H54 (cell line): ENCODE measurements at regions not wholly inside any gene's neighbourhood (a gene's known extent, or its start where the extent isn't known, plus 50 kb on each side); places are given as distances from the start of the nearest gene placed in this dataset.

Experiments used
- DNase-seq: peaks from one replicate; pipeline ENCODE4 v3.0.0; 2011; ENCODE audit warnings: low spot score, mixed read lengths; ENCODE audit not compliant: insufficient read length
- FAIRE-seq: peaks from 3 replicates; lab custom pipeline; 2011; peaks lifted over from hg19 to GRCh38; lab: Jason Lieb, UNC
- POLR2A ChIP-seq: IDR thresholded peaks from 2 replicates; pipeline ENCODE4 v1.6.1; 2011; ENCODE audit warnings: low read depth, mild to moderate bottlenecking, low read length

DNA sequence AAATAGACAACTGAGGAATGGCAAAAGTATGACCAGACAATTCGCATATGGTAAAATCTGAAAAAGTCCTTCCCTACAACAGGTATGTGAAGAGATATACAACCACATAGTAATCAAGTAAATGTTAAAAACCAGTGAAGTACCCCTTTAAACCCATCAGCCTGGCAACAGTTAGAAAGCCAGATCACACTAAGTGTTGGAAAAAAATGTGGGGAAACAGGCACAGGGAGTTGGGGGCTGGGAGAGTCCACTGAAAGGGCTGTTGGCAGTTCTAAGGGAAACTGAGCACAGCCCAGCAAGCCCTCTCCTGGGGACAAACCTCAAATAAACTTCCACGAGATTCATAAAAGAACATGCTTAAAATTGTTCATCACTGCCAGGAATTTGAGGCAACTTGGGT lies 242.1 kb downstream of the BUD13 start:
- no peak for FAIRE-seq
- TF ChIP-seq POLR2A = no peak
- no peak for DNase-seq

DNA sequence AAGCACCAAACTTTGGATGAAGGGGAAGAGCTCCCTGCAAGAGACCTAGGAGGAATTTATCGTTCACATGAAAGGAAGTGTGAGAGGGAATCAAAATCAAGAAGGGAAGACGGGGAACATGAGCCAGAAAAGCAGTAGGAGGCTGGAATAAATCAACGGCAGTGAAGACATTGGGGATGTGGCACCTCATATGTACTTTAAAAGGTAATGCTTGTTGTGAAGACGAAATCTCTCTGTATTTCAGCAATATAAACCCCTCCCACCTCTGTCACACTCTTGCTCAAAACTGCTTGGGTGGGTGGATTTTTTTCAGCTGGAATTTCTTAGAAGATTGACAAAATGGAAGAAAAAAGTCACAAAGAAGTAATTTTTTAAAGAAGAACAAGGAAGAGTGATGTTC lies 243.5 kb downstream of the BUD13 start:
- FAIRE-seq (no peak), DNase-seq (no peak)
- no peak for TF ChIP-seq POLR2A

DNA sequence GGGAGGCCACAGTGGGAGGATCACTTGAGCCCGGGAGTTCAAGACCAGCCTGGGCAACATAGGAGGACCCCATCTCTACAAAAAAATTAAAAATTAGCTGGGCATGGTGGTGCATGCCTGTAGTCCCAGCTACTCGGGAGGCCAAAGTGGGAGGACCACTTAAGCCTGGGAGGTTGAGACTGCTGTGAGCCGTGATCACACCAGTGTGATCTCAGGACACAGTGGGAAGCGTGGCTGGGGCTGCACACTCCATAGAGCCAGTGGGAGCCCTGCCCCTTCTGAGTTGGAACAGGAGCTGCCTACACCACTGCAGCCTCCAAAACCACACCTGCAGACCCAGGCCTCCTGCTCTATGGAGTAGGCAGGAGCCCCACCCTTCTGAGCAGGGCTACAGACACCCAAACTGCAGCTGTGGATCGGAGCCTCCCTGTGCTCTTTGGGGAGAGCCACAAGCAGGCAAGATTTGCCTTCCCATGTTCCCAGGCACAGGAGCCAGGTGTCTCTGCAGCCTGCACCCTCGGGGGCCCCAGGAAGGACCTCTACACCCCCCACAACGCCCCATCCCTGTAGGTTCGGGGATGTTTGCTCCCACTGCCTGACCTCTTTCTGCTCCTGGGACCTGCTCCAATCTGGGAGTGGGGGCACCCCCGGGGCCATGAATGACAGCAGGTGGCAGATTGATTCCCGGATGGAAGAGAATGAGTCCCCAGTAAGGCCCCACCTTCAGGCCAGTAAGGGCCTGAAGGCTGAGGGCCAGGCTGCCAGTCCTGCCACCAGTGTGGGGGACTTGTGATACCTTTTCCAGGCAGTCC lies 245.4 kb downstream of the BUD13 start:
- DNase-seq = no peak
- no peak for FAIRE-seq
- TF ChIP-seq POLR2A = no peak

DNA sequence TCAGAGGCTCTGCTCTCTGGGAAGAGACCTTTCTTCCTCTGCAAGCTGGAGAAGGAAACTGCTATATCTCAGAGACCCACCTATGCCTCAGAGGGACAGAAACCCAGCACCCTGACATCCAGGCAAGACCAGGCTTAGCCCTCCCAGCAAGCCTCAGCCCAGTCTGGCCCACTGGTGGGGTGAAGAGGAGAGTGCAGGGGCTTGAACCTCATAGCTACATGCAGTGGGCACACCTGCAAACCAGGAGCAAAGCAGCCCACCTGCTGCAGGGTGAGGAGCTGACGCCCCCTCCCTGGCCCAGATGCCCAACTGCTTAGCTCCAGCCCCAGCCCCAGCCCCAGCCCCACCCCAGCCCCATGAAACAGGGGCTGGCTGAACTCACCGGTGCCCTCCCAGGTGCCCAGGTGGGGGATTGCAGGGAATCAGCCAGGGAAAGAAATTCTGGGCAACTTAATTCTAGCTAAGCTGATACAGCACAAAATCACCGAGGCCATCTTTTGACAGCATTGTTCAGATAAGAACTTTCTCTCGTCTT lies 246.8 kb downstream of the BUD13 start:
- no peak for DNase-seq
- FAIRE-seq = no peak
- no peak for TF ChIP-seq POLR2A

DNA sequence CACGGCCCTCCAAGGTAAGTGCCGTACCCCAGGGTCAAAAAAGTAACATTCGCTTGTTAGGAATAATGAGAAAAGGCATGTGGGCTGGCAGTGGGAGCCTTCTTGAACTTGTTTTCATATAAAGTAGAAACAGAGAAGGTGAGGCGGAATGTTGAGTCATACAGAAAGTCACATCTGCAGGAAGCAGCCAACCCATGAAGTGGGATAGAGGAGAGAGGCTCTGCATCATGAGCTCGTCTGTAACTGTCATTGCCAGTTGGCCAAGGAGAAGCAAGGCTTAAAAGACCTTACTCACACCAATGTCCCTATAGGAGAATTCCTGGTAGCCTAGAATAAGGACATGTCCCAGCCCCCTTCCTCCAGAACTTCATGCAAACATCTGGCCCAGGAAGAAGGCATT lies 253.3 kb downstream of the BUD13 start:
- TF ChIP-seq POLR2A = no peak
- no peak for FAIRE-seq
- DNase-seq = no peak

DNA sequence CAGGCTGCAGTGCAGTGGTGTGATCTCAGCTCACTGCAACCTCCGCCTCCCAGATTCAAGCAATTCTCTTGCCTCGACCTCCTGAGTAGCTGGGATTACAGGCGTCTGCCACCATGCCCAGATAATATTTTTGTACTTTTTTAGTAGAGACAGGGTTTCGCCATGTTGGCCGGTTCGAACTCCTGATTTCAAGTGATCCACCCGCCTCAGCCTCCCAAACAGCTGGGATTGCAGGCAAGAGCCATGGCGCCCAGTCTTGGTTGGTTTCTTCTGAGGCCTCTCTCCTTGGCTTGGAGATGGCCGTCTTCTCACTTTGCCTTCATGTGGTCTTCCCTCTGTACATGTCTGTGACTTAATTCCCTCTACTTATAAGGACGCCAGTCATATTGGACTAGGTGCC lies 254.6 kb downstream of the BUD13 start:
- TF ChIP-seq POLR2A = no peak
- no peak for FAIRE-seq
- no peak for DNase-seq

DNA sequence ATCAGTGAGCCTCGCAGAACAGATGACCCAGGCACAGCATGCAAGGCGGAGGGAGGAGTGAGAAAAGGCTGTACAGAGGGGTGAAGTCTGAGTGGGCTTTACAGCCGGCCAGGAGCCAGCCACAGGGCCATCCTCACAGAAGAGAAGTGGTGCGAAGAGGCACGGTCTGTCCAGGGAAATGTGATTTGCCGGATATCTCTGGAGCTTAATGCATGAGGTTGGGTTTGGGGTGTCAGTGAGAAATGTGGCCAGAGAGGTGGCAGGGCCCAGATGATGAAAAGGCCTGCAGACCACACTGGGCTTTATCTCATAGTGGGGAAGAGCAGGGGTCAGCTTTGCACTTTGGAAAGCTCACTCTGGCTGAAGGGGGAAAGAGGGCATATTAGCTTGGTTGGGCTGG lies 255.2 kb downstream of the BUD13 start:
- FAIRE-seq (no peak), DNase-seq (no peak)
- no peak for TF ChIP-seq POLR2A

DNA sequence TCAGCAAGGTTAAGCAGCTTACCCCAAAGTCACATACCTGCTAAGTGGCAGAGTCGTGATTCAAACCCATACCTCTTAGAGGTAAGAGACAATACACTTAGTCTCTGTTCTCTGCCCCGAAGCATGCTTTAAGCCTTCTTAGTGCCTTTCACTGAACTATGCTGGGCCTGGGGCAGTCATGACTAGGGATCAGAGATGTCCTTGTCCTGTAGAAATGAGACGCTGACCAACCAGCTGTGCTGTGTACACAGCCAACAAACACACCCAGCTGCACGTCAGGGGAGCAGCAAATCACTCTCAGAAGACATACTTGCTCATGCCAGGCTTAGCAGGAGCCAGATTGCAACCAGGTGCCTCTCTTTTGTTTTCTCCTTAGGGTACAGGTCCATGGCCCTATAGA lies 255.7 kb downstream of the BUD13 start:
- no peak for TF ChIP-seq POLR2A
- FAIRE-seq = no peak
- no peak for DNase-seq

DNA sequence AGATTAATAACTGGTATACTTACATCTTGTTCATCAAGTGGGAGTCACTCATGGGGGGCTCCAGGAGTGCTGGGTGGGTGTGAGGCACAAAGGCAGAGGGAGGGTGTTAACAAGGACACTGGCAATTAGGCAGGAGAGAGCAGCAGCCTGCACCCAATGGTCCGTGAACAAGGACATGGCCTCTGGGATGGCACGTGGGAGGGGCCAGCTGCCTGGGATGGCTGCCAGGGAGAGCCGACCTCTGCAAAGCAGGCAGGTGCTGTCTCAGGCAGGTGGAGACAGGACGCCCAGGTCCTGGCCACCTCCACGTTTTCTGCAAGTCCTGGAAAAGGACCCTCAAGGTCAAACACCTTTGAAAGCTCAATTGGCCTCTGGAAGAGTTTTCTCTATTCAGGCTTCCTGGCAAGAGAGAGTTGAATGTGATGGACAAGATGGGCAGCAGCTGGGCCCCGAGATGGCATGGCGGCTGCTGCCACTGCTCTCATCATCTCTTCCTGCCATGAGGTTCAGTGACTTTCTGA lies 257.1 kb downstream of the BUD13 start:
- FAIRE-seq = no peak
- TF ChIP-seq POLR2A = no peak
- no peak for DNase-seq

DNA sequence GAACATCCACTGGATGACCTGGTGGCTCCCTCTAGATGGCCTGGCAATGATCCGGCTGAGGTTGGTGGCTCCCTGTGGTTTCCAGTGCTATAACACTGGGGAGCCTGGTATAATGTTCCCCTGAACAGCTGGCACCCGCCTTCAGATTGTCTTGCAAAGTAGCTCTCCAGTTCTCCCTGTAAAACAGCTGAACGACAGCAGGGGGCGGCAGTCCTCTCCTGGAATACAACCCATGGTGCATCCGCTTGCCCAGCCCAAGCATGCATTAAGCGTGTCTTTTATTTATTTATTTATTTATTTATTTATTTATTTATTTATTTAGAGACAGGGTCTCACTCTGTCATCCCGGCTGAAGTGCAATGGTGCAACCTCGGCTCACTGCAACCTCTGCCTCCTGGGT lies 258.9 kb downstream of the BUD13 start:
- DNase-seq = no peak
- FAIRE-seq = no peak
- TF ChIP-seq POLR2A = no peak

DNA sequence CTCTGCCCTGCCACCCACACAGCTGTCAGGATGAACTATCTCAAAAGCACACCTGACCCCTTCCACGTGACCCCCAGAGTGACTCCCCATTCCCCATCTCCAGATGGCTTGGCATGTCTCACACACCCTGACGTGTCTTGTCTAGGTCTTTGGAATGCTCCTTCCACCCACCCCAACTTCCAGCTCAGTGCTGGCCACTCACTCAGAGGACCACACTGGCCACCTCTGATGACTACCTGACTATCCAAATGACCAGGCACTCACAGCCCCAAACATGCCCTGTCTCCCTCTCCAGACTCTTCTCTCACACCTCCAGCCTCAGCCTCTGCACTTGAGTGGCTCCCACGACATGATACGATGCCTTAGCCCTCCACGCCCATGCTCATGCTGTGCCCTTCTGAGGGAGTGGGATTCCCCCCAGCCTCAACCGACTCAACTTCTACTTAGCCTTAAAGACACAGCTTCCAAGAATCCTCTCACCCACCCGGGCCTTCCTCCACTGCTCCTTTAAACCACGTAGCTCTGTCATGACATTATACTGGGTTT lies 259.4 kb downstream of the BUD13 start:
- TF ChIP-seq POLR2A = no peak
- DNase-seq (no peak), FAIRE-seq (no peak)

DNA sequence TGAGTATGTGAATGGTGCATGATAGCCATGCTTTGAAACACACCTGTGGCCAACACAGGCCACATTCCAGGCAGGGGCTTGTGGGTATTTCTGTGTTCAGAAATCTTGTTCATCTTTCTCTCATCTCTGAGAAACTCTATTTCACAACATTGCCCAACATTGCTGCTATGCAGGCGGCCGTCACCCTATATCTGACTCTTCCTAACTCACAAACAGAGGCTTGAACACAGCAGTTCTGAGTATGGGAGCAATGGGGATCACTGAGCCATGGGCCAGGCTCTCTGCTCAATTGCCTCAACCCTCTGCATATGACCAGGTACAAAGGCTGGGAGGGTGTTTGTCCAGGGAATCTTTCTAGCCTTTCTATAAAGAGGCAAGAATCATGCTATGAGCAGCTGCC lies 259.9 kb downstream of the BUD13 start:
- no peak for DNase-seq
- FAIRE-seq = no peak
- no peak for TF ChIP-seq POLR2A

DNA sequence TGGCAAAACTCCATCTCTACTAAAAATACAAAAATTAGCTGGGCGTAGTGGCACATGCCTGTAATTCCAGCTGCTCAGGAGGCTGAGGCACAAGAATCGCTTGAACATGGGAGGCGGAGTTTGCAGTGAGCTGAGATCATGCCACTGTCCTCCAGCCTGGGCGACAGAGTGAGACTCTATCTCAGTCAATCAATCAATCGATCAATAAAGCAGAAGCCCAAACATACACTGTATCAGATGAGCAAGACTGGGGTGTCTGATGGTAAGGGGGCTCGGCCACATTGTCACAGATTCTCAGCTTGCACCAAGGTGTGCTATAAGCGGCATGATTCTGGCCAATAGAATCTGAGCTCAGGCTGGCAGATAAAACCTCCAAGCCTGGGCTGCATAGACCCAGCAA lies 261.1 kb downstream of the BUD13 start:
- FAIRE-seq (no peak), DNase-seq (no peak)
- TF ChIP-seq POLR2A = no peak

DNA sequence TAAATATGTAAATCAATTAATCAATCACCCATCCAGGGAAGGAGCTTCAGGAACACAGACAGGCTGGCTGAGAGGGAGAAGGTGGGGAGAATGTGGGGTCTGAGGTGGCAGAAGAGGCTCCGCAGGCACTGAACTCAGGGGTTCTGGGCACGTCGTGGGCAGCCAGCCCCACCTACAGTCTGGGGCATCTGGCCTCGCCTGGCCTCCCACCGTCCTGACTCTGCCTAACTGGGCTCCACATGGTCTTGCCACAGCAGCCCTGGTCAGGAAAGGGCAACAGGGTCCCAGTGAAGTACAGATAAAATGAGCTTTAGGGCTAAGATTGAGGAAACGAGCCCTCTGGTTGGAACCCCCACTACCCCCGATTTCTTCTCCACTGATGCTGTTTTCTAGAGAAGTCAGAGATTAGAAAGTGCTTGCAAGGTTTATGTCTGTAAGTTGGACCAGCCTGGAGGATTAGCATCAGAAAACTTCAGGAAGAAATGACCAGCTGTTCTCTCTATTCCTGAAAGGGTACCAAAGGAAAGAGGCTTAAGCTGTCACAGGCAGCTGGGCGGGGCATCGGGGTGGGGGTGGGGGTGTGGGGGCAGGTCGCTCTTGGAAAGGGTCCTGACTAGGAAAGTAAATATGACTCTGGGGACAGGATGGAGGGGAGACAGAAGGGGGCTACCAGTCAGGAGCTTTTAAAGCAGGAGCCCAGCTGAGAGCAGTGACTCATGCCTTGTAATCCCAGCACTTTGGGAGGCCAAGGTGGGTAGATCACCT lies 261.7 kb downstream of the BUD13 start:
- TF ChIP-seq POLR2A = no peak
- DNase-seq (no peak), FAIRE-seq (no peak)
